Skin epidermis (tissue), 12 donors: ENCODE measurements at regions not wholly inside any gene's neighbourhood (a gene's known extent, or its start where the extent isn't known, plus 50 kb on each side); places are given as distances from the start of the nearest gene placed in this dataset.
A peak's percentile ranks its signal among the peaks of the same experiment; 100 is the strongest.

Experiments
- H3K27ac ChIP-seq, 21 experiments: fragments of 200-600 bp; sonication (generic) in 11 of 21; one replicate each; pipeline ENCODE4 v1.5.0; 2020; ENCODE audit warnings: mild to moderate bottlenecking in 3 of 21, inconsistent platforms in 2 of 21, moderate library complexity in 2 of 21
- H3K4me3 ChIP-seq, 7 experiments: fragments of 200-600 bp; sonication (generic) in 2 of 7; one replicate each; pipeline ENCODE4 v1.5.0; 2020; ENCODE audit warnings: inconsistent platforms in 2 of 7, mild to moderate bottlenecking in 2 of 7, moderate library complexity in 1 of 7

GRCh38 chr14:55874785-55875184, 243.4 kb upstream of the PELI2 start:
- H3K27ac ChIP-seq = no peak overlapping the region
- H3K4me3 ChIP-seq = no peak overlapping the region

GRCh38 chr14:55877942-55878341, 240.3 kb upstream of the PELI2 start:
- Histone ChIP-seq H3K27ac (no peak overlapping the region), H3K4me3 (no peak overlapping the region)

- H3K4me3 ChIP-seq = no peak overlapping the region
- peak overlapping the region in 1 of 21 experiments; percentile 64 for H3K27ac ChIP-seq
These were observed 236.5 kb upstream of the PELI2 start for GRCh38 chr14:55881577-55882241.

GRCh38 chr14:55884819-55885218, 233.4 kb upstream of the PELI2 start:
- H3K27ac ChIP-seq = peak overlapping the region in 3 of 21 experiments; percentile 25 to 54 (median 26)
- no peak overlapping the region for H3K4me3 ChIP-seq

GRCh38 chr14:55889124-55889523, 229.1 kb upstream of the PELI2 start:
- no peak overlapping the region for H3K4me3 ChIP-seq
- H3K27ac ChIP-seq = peak overlapping the region in 1 of 21 experiments; percentile 15

- Histone ChIP-seq H3K27ac (no peak overlapping the region), H3K4me3 (no peak overlapping the region)
These were observed 226.5 kb upstream of the PELI2 start for GRCh38 chr14:55891692-55892091.

GRCh38 chr14:55892906-55893305, 225.3 kb upstream of the PELI2 start:
- Histone ChIP-seq H3K4me3 (no peak overlapping the region), H3K27ac (no peak overlapping the region)

GRCh38 chr14:55893705-55894104, 224.5 kb upstream of the PELI2 start:
- H3K27ac ChIP-seq = no peak overlapping the region

GRCh38 chr14:55897031-55897430, 221.2 kb upstream of the PELI2 start:
- Histone ChIP-seq H3K4me3 (no peak overlapping the region), H3K27ac (no peak overlapping the region)

More at GRCh38 chr14:55893705-55894104, 224.5 kb upstream of the PELI2 start:
- H3K4me3 ChIP-seq = no peak overlapping the region

GRCh38 chr14:55898938-55899337, 219.3 kb upstream of the PELI2 start:
- Histone ChIP-seq H3K4me3 (no peak overlapping the region), H3K27ac (no peak overlapping the region)

GRCh38 chr14:55899531-55899930, 218.7 kb upstream of the PELI2 start:
- Histone ChIP-seq H3K27ac (no peak overlapping the region), H3K4me3 (no peak overlapping the region)

GRCh38 chr14:55900749-55901148, 217.5 kb upstream of the PELI2 start:
- no peak overlapping the region for H3K27ac ChIP-seq
- no peak overlapping the region for H3K4me3 ChIP-seq

GRCh38 chr14:55901291-55901690, 216.9 kb upstream of the PELI2 start:
- Histone ChIP-seq H3K27ac (no peak overlapping the region), H3K4me3 (no peak overlapping the region)

GRCh38 chr14:55902241-55902640, 216.0 kb upstream of the PELI2 start:
- Histone ChIP-seq H3K4me3 (no peak overlapping the region), H3K27ac (no peak overlapping the region)

- Histone ChIP-seq H3K4me3 (no peak overlapping the region), H3K27ac (no peak overlapping the region)
These were observed 214.1 kb upstream of the PELI2 start for GRCh38 chr14:55904086-55904485.

- no peak overlapping the region for H3K27ac ChIP-seq
- no peak overlapping the region for H3K4me3 ChIP-seq
These were observed 210.1 kb upstream of the PELI2 start for GRCh38 chr14:55908106-55908505.

- Histone ChIP-seq H3K4me3 (no peak overlapping the region), H3K27ac (no peak overlapping the region)
These were observed 208.3 kb upstream of the PELI2 start for GRCh38 chr14:55909879-55910278.

- Histone ChIP-seq H3K4me3 (no peak overlapping the region), H3K27ac (no peak overlapping the region)
These were observed 207.5 kb upstream of the PELI2 start for GRCh38 chr14:55910601-55911243.

GRCh38 chr14:55911776-55912175, 206.4 kb upstream of the PELI2 start:
- Histone ChIP-seq H3K27ac (peak overlapping the region in 2 of 21 experiments; percentile 46 to 53), H3K4me3 (no peak overlapping the region)

GRCh38 chr14:55912344-55912743, 205.9 kb upstream of the PELI2 start:
- no peak overlapping the region for H3K4me3 ChIP-seq
- peak overlapping the region in 2 of 21 experiments; percentile 46 to 53 for H3K27ac ChIP-seq

- H3K4me3 ChIP-seq = no peak overlapping the region
- peak overlapping the region in 1 of 21 experiments; percentile 48 for H3K27ac ChIP-seq
These were observed 204.7 kb upstream of the PELI2 start for GRCh38 chr14:55913324-55914025.
